Nephron (organoid): ENCODE measurements at regions not wholly inside any gene's neighbourhood (a gene's known extent, or its start where the extent isn't known, plus 50 kb on each side); places are given as distances from the start of the nearest gene placed in this dataset.

ENCODE experiments used
- H3K27ac Mint-ChIP-seq, 3 experiments: 2 replicates each; pipeline ENCODE4 v1.8.0; 2020; ENCODE audit warnings: mixed read lengths in 3 of 3, mild to moderate bottlenecking in 2 of 3, moderate library complexity in 1 of 3
- H3K27me3 Mint-ChIP-seq: 2 replicates; pipeline ENCODE4 v1.8.0; 2021; ENCODE audit warnings: low read depth, mild to moderate bottlenecking, moderate library complexity, mixed read lengths
- H3K36me3 Mint-ChIP-seq: 2 replicates; pipeline ENCODE4 v1.8.0; 2020; ENCODE audit warnings: low read depth, mixed read lengths
- H3K4me1 Mint-ChIP-seq: 2 replicates; pipeline ENCODE4 v1.8.0; 2020; ENCODE audit warnings: mixed read lengths
- H3K4me3 Mint-ChIP-seq, 3 experiments: 2 replicates each; pipeline ENCODE4 v1.8.0; 2020; ENCODE audit warnings: mild to moderate bottlenecking in 3 of 3, mixed read lengths in 3 of 3, moderate library complexity in 2 of 3
- H3K9me3 Mint-ChIP-seq: 2 replicates; pipeline ENCODE4 v1.8.0; 2020; ENCODE audit warnings: mixed read lengths
- TF ChIP-seq, protein P1 (sequence below), 3 experiments: fragments of 200-600 bp; sonication (generic); IDR thresholded peaks; one replicate each; pipeline ENCODE4 v1.5.0; 2021; ENCODE audit warnings: antibody characterized with exemption in 3 of 3; ENCODE audit not compliant: unreplicated experiment in 3 of 3

DNA sequence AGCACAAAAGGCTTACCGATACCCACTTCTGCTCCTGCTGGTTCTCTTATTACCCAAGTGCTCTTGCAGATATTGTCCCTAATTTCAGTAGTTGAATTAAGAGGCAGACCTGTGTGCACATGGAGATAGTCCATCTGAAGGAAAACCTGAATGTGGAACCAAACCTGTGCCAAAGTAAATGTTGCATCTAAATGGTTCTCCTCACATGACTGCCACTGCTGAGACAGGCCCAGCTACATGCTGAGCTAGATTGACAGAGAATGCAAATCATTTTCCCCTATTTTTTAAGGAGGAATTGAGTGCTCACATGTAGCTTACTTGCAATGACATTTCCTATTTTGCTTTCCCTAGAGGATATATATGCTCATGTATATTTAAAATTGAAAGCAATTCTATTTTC, 609.1 kb upstream of the TECRL start:
- Mint-ChIP-seq H3K27ac (no peak overlapping the region), H3K36me3 (no peaks in the 10 kb centered on the region), H3K4me3 (no peak overlapping the region), H3K9me3 (no peaks in the 10 kb centered on the region), H3K27me3 (no peaks in the 10 kb centered on the region), H3K4me1 (peaks cover 4% of the 10 kb centered on the region)
- TF ChIP-seq, protein P1, sequence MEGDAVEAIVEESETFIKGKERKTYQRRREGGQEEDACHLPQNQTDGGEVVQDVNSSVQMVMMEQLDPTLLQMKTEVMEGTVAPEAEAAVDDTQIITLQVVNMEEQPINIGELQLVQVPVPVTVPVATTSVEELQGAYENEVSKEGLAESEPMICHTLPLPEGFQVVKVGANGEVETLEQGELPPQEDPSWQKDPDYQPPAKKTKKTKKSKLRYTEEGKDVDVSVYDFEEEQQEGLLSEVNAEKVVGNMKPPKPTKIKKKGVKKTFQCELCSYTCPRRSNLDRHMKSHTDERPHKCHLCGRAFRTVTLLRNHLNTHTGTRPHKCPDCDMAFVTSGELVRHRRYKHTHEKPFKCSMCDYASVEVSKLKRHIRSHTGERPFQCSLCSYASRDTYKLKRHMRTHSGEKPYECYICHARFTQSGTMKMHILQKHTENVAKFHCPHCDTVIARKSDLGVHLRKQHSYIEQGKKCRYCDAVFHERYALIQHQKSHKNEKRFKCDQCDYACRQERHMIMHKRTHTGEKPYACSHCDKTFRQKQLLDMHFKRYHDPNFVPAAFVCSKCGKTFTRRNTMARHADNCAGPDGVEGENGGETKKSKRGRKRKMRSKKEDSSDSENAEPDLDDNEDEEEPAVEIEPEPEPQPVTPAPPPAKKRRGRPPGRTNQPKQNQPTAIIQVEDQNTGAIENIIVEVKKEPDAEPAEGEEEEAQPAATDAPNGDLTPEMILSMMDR (IDR thresholded peaks at IDR 0.05; ENCODE audit: unreplicated experiment in 3 of 3) = no peak

DNA sequence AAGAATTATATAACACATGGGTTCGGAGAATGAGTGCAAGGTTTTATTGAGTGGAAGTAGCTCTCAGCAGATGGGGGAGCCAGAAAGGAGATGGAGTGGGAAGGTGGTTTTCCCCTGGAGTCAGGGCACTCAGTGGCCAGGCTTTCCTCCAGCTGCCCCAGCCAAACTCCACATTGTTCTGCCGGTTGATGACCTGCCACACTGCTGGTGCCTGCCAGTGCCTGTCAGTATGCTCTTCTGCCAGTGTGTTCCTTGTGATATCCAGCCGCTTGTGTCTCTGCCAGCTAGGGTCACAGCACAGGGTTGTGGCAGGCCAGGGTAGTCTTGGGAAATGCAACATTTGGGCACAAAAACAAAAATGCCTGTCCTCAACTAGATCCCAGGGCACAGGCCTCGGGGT, 604.8 kb upstream of the TECRL start:
- Mint-ChIP-seq H3K27ac (no peak overlapping the region), H3K27me3 (no peaks in the 10 kb centered on the region), H3K9me3 (no peaks in the 10 kb centered on the region), H3K36me3 (no peaks in the 10 kb centered on the region), H3K4me1 (no peaks in the 10 kb centered on the region), H3K4me3 (no peak overlapping the region)
- TF ChIP-seq, protein P1 (IDR thresholded peaks at IDR 0.05; ENCODE audit: unreplicated experiment in 3 of 3) = no peak

DNA sequence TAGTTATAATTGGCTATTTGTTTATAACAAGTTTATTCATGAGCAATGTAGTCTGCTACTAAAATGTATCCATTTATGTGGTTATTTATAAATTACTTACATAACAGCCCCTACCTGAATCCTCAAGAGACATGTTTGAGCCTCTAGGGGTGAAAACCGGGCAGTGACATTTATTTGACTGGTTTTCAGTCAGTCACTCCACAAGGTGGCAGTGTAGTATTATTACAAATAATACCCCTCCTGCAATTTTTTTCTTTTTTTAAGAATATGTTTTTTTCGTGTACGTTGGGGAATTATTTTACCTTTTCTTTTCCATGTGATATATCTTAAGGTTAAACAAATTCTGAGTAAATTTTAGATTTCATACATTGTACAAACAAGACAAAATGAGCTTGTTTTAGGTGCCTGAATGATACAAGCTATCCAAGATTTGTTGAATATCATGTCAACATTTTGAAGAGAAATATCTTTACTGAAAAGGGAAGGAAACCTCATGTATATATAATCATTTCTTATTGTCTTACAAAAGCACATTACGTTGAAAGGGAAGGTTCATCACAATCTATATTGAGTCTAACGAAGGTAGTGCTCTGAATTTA, 598.7 kb upstream of the TECRL start:
- H3K9me3 Mint-ChIP-seq = no peaks in the 10 kb centered on the region
- TF ChIP-seq, protein P1 (IDR thresholded peaks at IDR 0.05; ENCODE audit: unreplicated experiment in 3 of 3) = peak; percentile 62 to 71 (median 68)
- no peak overlapping the region for H3K4me3 Mint-ChIP-seq
- no peaks in the 10 kb centered on the region for H3K27me3 Mint-ChIP-seq
- H3K27ac Mint-ChIP-seq = no peak overlapping the region
- H3K36me3 Mint-ChIP-seq = no peaks in the 10 kb centered on the region
- H3K4me1 Mint-ChIP-seq = no peaks in the 10 kb centered on the region

DNA sequence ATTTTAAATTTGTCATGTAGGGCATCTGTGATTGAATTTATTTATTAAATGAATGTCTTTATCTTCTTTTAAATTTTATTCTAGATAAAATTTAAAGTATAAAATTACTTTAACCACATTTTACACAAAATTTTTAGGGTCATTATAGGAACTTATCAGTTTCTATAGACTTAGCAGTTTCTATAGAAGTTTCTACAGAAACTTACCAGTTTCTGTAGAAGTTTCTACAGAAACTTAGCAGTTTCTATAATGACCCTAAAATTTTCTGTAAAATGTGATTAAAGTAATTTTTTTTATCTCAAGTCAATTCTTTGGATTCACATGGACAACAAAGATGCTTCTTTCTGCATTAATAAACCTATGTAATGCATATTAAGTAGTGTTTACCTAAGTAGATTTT, 565.9 kb upstream of the TECRL start:
- TF ChIP-seq, protein P1 (IDR thresholded peaks at IDR 0.05; ENCODE audit: unreplicated experiment in 3 of 3) = no peak
- Mint-ChIP-seq H3K9me3 (peaks cover under 1% of the 10 kb centered on the region), H3K4me1 (no peaks in the 10 kb centered on the region), H3K27me3 (no peaks in the 10 kb centered on the region), H3K27ac (no peak overlapping the region), H3K4me3 (no peak overlapping the region), H3K36me3 (peaks cover under 1% of the 10 kb centered on the region)

DNA sequence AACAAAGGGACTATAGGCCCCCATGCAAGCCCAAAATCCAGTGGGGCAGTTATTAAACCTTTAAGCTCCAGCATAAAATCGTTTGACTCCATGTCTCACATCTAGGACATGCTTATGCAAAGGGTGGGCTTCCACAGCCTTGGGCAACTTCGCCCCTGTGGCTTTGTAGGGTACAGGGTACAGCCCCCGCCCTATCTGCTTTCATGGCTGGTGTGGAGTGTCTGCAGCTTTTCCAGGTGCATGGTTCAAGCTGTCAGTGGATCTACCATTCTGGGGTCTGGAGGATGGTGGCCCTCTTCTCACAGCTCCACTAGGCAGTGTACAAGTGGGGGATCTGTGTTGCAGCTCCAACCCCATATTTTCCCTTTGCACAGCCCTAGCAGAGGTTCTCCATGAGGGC, 559.8 kb upstream of the TECRL start:
- Mint-ChIP-seq H3K27me3 (no peaks in the 10 kb centered on the region), H3K4me1 (no peaks in the 10 kb centered on the region), H3K9me3 (peaks cover 6% of the 10 kb centered on the region), H3K36me3 (peaks cover 4% of the 10 kb centered on the region), H3K4me3 (no peak overlapping the region), H3K27ac (no peak overlapping the region)
- TF ChIP-seq, protein P1 (IDR thresholded peaks at IDR 0.05; ENCODE audit: unreplicated experiment in 3 of 3) = no peak

DNA sequence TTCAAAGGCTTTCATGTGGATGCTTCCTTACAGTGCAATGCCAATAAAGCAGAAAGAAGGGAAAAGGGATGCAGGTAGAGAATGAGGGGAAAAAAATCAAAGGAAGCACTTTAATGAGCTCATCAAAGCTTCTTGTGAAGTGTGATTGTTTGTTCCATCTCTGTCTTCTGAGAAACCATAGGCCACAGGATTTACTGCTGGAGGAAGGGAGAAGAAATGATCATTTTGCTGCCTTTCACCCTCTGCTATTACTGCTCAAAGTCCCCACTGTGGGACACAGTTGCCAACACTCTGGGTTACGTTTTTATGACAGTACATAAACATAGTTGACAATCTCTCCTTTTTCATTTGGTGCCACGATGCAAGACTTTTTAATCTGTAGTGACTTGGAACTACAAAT, 558.0 kb upstream of the TECRL start:
- H3K4me3 Mint-ChIP-seq = no peak overlapping the region
- H3K36me3 Mint-ChIP-seq = peaks cover 4% of the 10 kb centered on the region
- TF ChIP-seq, protein P1 (IDR thresholded peaks at IDR 0.05; ENCODE audit: unreplicated experiment in 3 of 3) = no peak
- H3K4me1 Mint-ChIP-seq = no peaks in the 10 kb centered on the region
- no peaks in the 10 kb centered on the region for H3K27me3 Mint-ChIP-seq
- H3K27ac Mint-ChIP-seq = no peak overlapping the region
- peaks cover 6% of the 10 kb centered on the region for H3K9me3 Mint-ChIP-seq
